Activated T-helper 17 cell treated with anti-CD3 and anti-CD28 coated beads, Interleukin-2, amount 50 U/mL, for 72 hours (primary cell): ENCODE measurements at regions not wholly inside any gene's neighbourhood (a gene's known extent, or its start where the extent isn't known, plus 50 kb on each side); places are given as distances from the start of the nearest gene placed in this dataset.

ENCODE experiments used
- ATAC-seq: fragments of 150-1000 bp; cut with Tn5 transposase; replicated peaks from 2 replicates; pipeline ENCODE4 v1.10.0; 2021; ENCODE audit warnings: mild to moderate bottlenecking, moderate library complexity
- H3K27ac Mint-ChIP-seq: one replicate; pipeline ENCODE4 v1.8.0; 2022; ENCODE audit warnings: mixed read lengths
- H3K27me3 Mint-ChIP-seq: one replicate; pipeline ENCODE4 v1.8.0; 2022; ENCODE audit warnings: mixed read lengths
- H3K36me3 Mint-ChIP-seq: one replicate; pipeline ENCODE4 v1.8.0; 2022; ENCODE audit warnings: low read depth, mild to moderate bottlenecking, mixed read lengths
- H3K4me1 Mint-ChIP-seq: one replicate; pipeline ENCODE4 v1.8.0; 2022; ENCODE audit warnings: mixed read lengths
- H3K4me3 Mint-ChIP-seq: one replicate; pipeline ENCODE4 v1.8.0; 2022; ENCODE audit warnings: mild to moderate bottlenecking, mixed read lengths
- H3K9me3 Mint-ChIP-seq: one replicate; pipeline ENCODE4 v1.8.0; 2022; ENCODE audit warnings: mixed read lengths

DNA sequence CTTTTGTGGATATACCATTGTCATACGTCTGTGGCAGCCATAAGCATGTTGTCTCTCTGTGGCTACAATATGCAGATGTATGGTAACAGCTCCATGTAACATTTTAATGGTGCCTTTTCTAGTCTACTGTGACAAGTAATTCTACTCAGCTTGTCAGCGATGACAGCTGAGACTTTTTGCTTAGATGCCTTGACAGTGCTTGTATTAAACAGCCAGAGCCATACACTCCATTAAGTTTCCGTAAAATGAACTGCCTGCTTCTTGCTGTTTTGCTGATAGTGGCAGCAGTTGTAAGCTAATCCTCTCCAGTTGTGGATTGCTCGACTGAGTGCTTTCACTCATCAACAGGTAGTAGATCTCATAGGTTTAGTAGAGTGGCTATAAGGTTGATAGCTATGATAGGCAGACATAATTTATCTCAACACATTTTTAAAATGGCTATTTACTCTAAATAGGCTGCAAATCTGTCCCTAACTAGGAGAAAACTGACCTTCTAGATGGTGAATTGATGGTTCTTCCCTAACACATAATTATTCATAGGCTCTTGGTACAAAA is 260.2 kb upstream of the NAALADL2 start:
- no peaks in the 10 kb centered on the region for H3K27me3 Mint-ChIP-seq
- ATAC-seq, result no peak
- no peak overlapping the region for H3K4me3 Mint-ChIP-seq
- H3K4me1 Mint-ChIP-seq, result no peaks in the 10 kb centered on the region
- H3K9me3 Mint-ChIP-seq, result peaks cover 11% of the 10 kb centered on the region
- no peak overlapping the region for H3K27ac Mint-ChIP-seq
- H3K36me3 Mint-ChIP-seq, result no peaks in the 10 kb centered on the region

DNA sequence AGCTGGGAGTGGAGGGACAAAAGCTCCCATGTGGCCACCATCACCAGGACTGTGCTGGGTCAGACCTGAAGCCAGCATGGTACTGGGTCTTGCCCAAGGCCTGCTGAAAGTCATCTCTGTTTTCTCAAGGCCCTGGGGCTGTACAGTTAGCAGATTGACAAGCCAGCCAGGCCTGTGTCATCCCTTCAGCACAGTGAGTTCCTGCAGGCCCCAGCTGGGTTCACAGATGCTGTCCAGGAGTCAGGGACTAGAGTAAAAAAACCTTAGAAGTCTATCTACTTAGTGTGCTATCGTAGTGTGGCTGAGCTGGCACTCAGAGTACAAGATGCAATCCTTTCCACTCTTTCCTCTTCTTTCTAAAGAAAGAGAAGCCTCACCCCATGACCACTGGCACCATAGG is 246.0 kb upstream of the NAALADL2 start:
- no peaks in the 10 kb centered on the region for H3K4me1 Mint-ChIP-seq
- H3K27me3 Mint-ChIP-seq, result no peaks in the 10 kb centered on the region
- peaks cover 9% of the 10 kb centered on the region for H3K9me3 Mint-ChIP-seq
- no peak overlapping the region for H3K27ac Mint-ChIP-seq
- no peaks in the 10 kb centered on the region for H3K36me3 Mint-ChIP-seq
- no peak overlapping the region for H3K4me3 Mint-ChIP-seq
- ATAC-seq, result no peak

DNA sequence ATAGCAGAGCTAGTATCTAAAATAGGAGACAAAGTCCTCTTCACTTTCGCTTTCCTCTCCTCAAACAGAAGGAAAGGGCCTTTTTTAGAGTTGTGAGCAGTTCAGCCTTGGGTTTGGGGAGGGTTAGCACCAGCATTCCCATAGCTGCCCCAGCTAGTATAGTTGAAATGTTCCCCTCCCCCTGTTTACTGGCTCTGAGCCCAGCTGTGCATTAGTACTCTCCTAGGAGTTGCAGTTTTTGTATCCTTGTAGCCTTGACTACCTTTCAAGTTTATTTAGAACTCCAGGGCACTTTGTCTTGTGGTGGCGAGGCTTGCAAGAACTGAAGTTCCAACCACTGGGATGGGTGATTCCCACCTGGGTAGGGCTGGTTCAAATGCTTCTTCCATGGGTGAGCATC is 245.1 kb upstream of the NAALADL2 start:
- Mint-ChIP-seq H3K9me3 (peaks cover 9% of the 10 kb centered on the region), H3K27me3 (no peaks in the 10 kb centered on the region), H3K27ac (no peak overlapping the region), H3K36me3 (no peaks in the 10 kb centered on the region), H3K4me3 (no peak overlapping the region), H3K4me1 (no peaks in the 10 kb centered on the region)
- no peak for ATAC-seq

DNA sequence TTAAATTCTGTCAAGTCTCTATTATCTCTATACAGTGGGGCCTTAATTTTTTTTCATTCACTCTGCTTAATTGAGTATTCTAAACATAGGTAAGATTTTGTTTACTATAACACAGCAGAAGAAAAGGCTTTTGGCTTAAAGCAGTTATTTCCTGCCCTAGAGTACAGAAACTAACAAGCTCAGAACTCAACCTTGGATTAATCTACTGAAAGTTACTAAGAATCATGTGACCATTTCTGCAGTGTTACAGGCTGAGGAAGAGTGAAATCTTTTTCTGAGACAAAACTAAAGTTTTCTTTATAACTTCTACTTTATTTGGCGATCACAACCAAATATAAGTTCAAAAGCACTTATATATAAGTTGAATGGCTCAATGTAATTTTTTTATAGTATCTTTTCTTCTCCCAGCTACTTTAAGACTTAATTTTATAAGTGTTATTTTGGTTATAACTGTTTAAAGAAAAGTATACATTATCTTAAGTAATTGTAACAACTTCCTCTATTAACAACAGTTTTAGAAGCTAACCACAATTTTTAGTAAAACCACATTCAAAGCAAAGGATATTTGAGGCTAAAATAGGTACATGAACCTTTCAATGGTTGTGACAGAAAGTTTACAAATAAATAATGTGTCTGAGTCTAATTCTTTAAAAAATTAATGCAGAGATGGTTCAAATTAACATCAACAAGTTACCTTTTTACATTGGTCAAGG is 240.6 kb upstream of the NAALADL2 start:
- H3K36me3 Mint-ChIP-seq, result no peaks in the 10 kb centered on the region
- no peaks in the 10 kb centered on the region for H3K4me1 Mint-ChIP-seq
- H3K9me3 Mint-ChIP-seq, result peaks cover 3% of the 10 kb centered on the region
- no peaks in the 10 kb centered on the region for H3K27me3 Mint-ChIP-seq
- no peak for ATAC-seq
- H3K27ac Mint-ChIP-seq, result no peak overlapping the region
- no peak overlapping the region for H3K4me3 Mint-ChIP-seq

DNA sequence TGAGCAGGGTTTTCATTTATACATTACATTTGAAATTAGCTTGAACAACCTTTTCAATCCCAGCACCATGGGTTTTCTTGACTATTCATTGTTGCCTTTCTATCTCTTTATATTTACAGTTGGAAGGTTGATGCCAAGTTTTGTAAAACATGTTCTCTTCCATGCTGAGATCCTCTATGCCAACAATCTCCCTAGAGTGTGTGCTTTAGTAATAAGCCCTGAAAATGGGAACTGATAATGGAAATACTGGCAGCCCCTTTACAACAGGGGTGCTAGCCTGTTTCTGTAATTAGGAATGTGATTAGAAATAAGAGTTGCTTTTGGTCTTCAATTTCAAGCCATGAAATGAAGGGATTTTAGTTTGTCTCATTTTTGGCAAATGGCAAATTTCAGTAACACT is 239.9 kb upstream of the NAALADL2 start:
- Mint-ChIP-seq H3K27ac (no peak overlapping the region), H3K4me3 (no peak overlapping the region), H3K36me3 (no peaks in the 10 kb centered on the region), H3K27me3 (no peaks in the 10 kb centered on the region), H3K4me1 (no peaks in the 10 kb centered on the region), H3K9me3 (peaks cover 3% of the 10 kb centered on the region)
- ATAC-seq, result no peak

DNA sequence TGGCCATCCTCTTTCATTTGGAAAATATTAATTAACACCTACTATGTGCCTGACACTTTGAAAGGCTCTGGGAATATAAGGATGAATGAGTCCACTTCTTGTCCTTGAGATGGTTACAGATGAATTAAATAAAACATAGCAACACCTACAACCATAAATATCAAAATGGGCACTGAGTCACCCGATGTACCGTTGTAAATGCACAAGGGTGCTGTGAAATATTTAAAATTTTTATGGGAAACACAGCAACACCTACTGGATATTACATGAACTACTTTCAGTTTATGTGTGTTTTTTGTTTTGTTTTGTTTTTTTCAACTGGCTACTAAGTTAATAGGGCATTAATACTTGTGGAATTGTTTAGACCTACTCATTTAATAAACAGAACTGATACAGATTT is 239.0 kb upstream of the NAALADL2 start:
- H3K4me1 Mint-ChIP-seq, result no peaks in the 10 kb centered on the region
- no peaks in the 10 kb centered on the region for H3K36me3 Mint-ChIP-seq
- no peak overlapping the region for H3K4me3 Mint-ChIP-seq
- H3K9me3 Mint-ChIP-seq, result peaks cover 3% of the 10 kb centered on the region
- H3K27ac Mint-ChIP-seq, result no peak overlapping the region
- H3K27me3 Mint-ChIP-seq, result no peaks in the 10 kb centered on the region
- ATAC-seq, result no peak

DNA sequence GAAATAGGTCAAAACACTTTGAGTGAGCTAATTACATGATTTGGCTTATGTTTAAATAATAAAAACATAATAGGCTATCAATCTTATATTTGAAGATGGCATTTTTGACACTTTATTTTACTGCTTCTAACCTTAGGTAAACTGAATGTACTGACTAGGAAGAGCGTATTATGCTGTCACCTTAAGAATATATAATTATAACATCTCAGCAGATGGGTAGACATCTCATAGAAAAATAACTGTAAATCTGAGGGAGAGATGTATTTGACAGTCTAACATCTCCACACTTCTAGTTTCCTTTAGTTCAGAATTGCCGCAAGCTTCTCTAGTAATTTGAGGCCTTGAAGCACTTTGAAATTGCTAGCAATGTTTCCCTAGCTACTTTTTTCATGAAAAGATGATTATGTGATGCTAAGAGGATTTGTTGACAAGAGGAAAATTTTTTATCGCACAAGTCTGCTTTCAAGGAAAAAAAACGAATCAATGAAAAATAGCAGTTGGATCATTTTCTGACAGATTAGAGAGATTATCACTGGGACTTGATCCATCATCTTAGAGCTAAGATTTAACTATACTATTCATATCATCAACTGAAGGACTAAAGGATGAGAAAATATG is 238.2 kb upstream of the NAALADL2 start:
- no peaks in the 10 kb centered on the region for H3K9me3 Mint-ChIP-seq
- ATAC-seq, result no peak

DNA sequence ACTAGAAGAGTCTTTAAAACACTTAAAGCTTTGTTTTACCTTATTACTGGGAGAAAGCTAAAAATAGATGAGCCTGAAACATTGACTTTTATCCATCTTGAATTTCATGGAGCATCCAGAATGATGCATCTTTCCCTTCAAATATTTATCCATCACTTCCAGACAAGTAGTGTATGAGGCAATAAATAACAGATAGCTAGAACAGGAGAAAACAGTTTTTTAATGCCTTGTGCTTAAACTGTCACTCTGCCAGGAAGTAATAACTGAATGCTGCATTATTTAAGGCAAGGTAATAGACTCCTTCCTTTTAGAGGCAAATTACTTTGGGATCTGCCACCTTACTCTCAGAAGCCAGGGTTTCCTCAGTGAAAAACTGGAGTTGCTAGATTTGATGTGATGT is 225.8 kb upstream of the NAALADL2 start:
- Mint-ChIP-seq H3K4me3 (no peak overlapping the region), H3K9me3 (peaks cover 5% of the 10 kb centered on the region), H3K4me1 (no peaks in the 10 kb centered on the region), H3K27me3 (no peaks in the 10 kb centered on the region), H3K36me3 (no peaks in the 10 kb centered on the region), H3K27ac (no peak overlapping the region)
- ATAC-seq, result no peak

More for the DNA sequence above, 238.2 kb upstream of the NAALADL2 start:
- H3K36me3 Mint-ChIP-seq, result no peaks in the 10 kb centered on the region
- no peaks in the 10 kb centered on the region for H3K27me3 Mint-ChIP-seq
- no peak overlapping the region for H3K27ac Mint-ChIP-seq
- H3K4me1 Mint-ChIP-seq, result no peaks in the 10 kb centered on the region
- H3K4me3 Mint-ChIP-seq, result no peak overlapping the region

DNA sequence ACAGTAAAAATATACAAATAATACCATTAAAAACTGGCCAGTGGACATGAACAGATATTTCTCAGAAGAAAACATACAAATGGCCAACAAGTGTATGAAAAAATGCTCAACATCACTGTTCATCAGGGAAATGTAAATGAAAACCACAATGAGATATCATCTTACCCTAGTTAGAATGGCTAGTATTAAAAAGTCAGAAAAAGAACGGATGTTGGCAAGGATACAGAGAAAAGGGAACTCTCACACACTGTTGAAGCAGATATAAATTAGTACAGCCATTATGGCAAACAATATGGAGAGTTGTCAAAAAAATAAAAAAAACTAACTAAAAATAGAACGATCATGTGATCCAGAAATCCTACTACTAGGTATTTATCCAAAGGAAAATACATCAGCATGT is 222.7 kb upstream of the NAALADL2 start:
- Mint-ChIP-seq H3K27me3 (no peaks in the 10 kb centered on the region), H3K36me3 (no peaks in the 10 kb centered on the region), H3K27ac (no peak overlapping the region), H3K4me1 (no peaks in the 10 kb centered on the region), H3K9me3 (peaks cover 5% of the 10 kb centered on the region), H3K4me3 (no peak overlapping the region)
- no peak for ATAC-seq

DNA sequence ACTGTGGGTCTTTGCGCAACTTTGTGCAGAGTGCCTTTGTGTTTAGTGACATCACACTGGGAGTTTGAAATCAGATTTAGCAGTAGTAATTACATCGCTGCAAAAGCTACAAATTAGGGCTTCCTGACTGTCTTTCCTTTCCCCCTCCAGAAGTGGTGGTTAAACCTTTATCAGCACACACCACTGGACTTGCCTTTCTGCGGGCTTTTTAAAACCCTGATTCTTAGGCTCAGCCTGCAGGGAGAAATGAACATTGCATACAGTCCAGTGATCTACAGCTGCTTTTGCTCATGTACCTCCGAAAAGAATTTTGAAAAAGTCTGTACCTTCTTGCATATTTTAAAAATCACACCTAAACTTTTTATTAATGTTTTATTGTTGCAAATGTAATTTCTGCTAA is 219.7 kb upstream of the NAALADL2 start:
- Mint-ChIP-seq H3K4me3 (no peak overlapping the region), H3K36me3 (no peaks in the 10 kb centered on the region), H3K4me1 (no peaks in the 10 kb centered on the region), H3K27ac (no peak overlapping the region), H3K9me3 (peaks cover 5% of the 10 kb centered on the region), H3K27me3 (no peaks in the 10 kb centered on the region)
- ATAC-seq, result no peak

DNA sequence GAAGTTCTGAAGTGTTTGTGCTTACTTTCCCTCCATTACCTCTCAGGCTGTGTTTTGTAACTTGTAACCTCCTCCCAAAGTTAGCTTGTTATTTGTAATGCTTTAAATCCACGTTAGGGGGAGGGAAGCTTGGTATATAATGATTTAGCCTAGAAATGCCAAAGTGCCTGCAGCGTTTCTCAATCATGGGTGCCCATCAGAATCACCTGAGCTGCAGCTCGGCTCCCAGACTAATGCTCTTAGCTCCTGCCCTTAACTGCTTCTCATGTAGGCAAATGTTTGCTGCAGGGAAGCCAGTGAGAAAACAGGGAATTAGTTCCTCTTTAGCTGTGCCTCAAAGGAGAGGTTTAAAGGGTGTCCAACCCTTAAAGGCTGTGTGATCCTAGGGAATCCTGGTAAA is 219.2 kb upstream of the NAALADL2 start:
- no peaks in the 10 kb centered on the region for H3K27me3 Mint-ChIP-seq
- ATAC-seq, result no peak
- no peak overlapping the region for H3K27ac Mint-ChIP-seq
- H3K4me3 Mint-ChIP-seq, result no peak overlapping the region
- H3K9me3 Mint-ChIP-seq, result peaks cover 5% of the 10 kb centered on the region
- no peaks in the 10 kb centered on the region for H3K4me1 Mint-ChIP-seq
- H3K36me3 Mint-ChIP-seq, result no peaks in the 10 kb centered on the region

DNA sequence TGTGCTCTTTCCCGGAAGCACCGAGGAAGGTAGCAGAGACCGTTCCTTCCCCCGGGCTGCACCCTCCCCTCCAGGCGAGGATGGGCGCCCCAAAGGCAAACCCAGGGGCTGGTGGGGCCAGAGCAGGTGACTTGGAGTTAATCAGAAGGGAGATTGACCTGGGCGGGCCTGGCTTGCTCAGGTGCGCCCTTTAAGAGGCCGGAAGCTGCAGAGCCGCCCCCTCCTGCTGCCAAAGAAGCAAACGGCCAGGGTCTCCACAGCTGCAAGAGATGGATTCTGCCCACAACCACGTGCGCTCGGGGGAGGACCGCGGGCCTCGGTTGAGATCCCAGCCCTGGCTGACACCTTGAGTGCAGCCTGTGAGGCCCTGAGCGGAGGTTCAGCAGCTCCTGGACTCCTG is 218.2 kb upstream of the NAALADL2 start:
- H3K36me3 Mint-ChIP-seq, result no peaks in the 10 kb centered on the region
- H3K27me3 Mint-ChIP-seq, result no peaks in the 10 kb centered on the region
- peaks cover 5% of the 10 kb centered on the region for H3K9me3 Mint-ChIP-seq
- no peak overlapping the region for H3K27ac Mint-ChIP-seq
- no peak for ATAC-seq
- H3K4me1 Mint-ChIP-seq, result no peaks in the 10 kb centered on the region
- no peak overlapping the region for H3K4me3 Mint-ChIP-seq

DNA sequence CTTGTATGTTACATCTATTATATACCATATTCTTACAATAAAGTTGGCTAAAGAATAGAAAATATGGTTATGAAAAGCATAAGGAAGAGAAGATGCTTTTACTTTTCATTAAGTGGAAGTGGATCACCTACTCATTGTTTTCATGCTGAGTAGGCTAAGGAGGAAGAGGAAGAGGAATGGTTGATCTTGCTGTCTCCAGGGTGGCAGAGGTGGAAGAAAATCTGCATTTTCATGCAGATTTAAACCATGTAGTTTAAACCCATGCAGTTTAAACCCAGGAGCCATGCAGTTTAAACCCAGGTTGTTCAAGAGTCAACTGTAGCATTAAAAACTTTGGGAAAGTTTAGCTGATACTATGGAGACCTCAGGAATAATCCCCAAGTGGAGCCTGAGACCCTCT is 214.8 kb upstream of the NAALADL2 start:
- Mint-ChIP-seq H3K9me3 (peaks cover 4% of the 10 kb centered on the region), H3K36me3 (no peaks in the 10 kb centered on the region), H3K4me1 (no peaks in the 10 kb centered on the region), H3K27me3 (no peaks in the 10 kb centered on the region), H3K4me3 (no peak overlapping the region), H3K27ac (no peak overlapping the region)
- no peak for ATAC-seq

DNA sequence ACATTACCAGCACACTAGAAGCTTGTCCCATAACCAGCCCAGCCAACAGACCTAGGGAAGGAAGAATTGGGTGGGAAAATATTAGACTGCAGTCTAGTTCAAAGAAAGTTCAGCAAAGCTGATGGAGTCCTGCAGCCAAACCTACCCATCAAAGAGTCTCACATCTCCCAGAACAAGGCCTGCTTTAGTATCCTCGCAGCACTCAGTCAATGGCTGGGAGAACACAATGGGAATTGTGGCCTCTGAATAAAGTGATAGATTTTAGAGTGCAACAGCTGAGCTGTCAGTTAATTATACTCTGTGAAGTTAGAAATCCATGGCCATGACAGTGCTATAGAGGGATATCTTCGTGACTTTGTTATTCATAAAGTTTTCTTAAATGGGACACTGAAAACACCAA is 207.2 kb upstream of the NAALADL2 start:
- Mint-ChIP-seq H3K4me3 (no peak overlapping the region), H3K36me3 (no peaks in the 10 kb centered on the region), H3K4me1 (no peaks in the 10 kb centered on the region), H3K9me3 (peaks cover 7% of the 10 kb centered on the region), H3K27me3 (no peaks in the 10 kb centered on the region), H3K27ac (no peak overlapping the region)
- ATAC-seq, result no peak

DNA sequence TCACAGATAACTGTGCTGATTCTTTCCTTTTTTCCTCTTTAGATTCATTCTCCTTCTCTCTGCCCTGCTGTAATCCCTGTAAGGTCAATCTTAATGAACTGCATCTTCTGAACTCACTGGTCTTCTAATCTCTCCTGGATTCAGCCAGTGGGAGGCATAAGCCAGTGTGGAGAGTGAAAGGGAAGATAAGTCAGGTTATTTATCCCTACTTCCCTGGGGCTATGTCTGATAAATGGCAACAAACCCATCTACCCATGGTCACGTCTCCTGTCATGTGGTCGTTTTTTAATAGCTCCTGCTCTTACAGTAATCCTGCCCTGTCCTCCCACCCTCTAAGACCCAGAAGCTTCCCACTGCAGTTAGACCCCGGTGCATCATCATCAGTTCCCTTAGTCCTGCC is 199.6 kb upstream of the NAALADL2 start:
- Mint-ChIP-seq H3K4me1 (no peaks in the 10 kb centered on the region), H3K4me3 (no peak overlapping the region), H3K27ac (no peak overlapping the region), H3K36me3 (no peaks in the 10 kb centered on the region), H3K9me3 (peaks cover 10% of the 10 kb centered on the region), H3K27me3 (no peaks in the 10 kb centered on the region)
- ATAC-seq, result no peak
